K562 (cell line): ENCODE measurements at regions not wholly inside any gene's neighbourhood (a gene's known extent, or its start where the extent isn't known, plus 50 kb on each side); places are given as distances from the start of the nearest gene placed in this dataset.

Experiments
- ATAC-seq: fragments of 200-7000 bp; cut with Tn5 transposase; 3 replicates; pipeline ENCODE4 v1.9.1; 2020; ENCODE audit warnings: moderate library complexity
- BruUV-seq: library from RNA; stranded (reverse); fragments of 400-500 nt; replicated peaks from 2 replicates; lab custom pipeline; 2021; lab: Mats Ljungman, UMichigan
- CTCF ChIA-PET: fragments of 300-600 bp; formaldehyde crosslinking; extraction: SDS; loops from one replicate; lab custom pipeline; 2021; ENCODE audit warnings: low intra/inter-chr PET ratio; lab: Yijun Ruan, JAX
- POLR2A ChIA-PET: fragments of 300-600, 350-650 bp; sonication (Branson Sonifier 250); formaldehyde crosslinking; extraction: SDS; loops from one replicate; lab custom pipeline; 2021; ENCODE audit warnings: antibody characterized with exemption, inconsistent platforms; lab: Yijun Ruan, JAX
- DNase-seq, 4 experiments: peaks; one replicate each; pipeline versions ENCODE4 v3.0.0 to v3.0.0-alpha.2; 2011 to 2018; ENCODE audit warnings: low spot score in 3 of 4, mixed read lengths in 3 of 4; ENCODE audit errors: extremely low read depth in 1 of 4
- FAIRE-seq: peaks from 2 replicates; lab custom pipeline; 2011; peaks lifted over from hg19 to GRCh38; lab: Jason Lieb, UNC
- H2AFZ ChIP-seq: 2 replicates; pipeline ENCODE4 v1.6.0; 2011; ENCODE audit warnings: low read depth, low read length, control low read depth, inconsistent platforms
- H3K27ac ChIP-seq: fragments of 200-600 bp; 3 replicates; pipeline ENCODE4 v1.8.0; 2011; ENCODE audit warnings: low read depth, mild to moderate bottlenecking, control low read depth, inconsistent platforms, low read length, moderate library complexity, mixed read lengths; ENCODE audit errors: extremely low read depth
- H3K27me3 ChIP-seq, 2 experiments: fragments of 300-600 bp in 1 of 2; 2 replicates in 1 of 2; 3 replicates in 1 of 2; pipeline versions ENCODE4 v1.6.0 to v1.8.0; 2011; ENCODE audit warnings: inconsistent platforms in 2 of 2, low read length in 2 of 2, mild to moderate bottlenecking in 1 of 2, mixed read lengths in 1 of 2, moderate library complexity in 1 of 2; ENCODE audit not compliant: control insufficient read depth in 2 of 2, insufficient read depth in 2 of 2
- H3K36me3 ChIP-seq: fragments of 300-600 bp; 3 replicates; pipeline ENCODE4 v1.8.0; 2011; ENCODE audit warnings: mild to moderate bottlenecking, low read length, inconsistent platforms; ENCODE audit not compliant: control insufficient read depth, insufficient read depth
- H3K4me1 ChIP-seq, 2 experiments: fragments of 200-600 bp in 1 of 2; replicated peaks in 1 of 2; 2 replicates in 1 of 2; 3 replicates in 1 of 2; pipeline versions ENCODE4 v1.5.1 to v1.8.0; 2011; ENCODE audit warnings: inconsistent platforms in 2 of 2, low read length in 2 of 2, mild to moderate bottlenecking in 1 of 2, mixed read lengths in 1 of 2, moderate library complexity in 1 of 2; ENCODE audit not compliant: control insufficient read depth in 2 of 2, insufficient read depth in 2 of 2
- H3K4me2 ChIP-seq: 2 replicates; pipeline ENCODE4 v1.6.1; 2011; ENCODE audit warnings: low read length, control low read depth, inconsistent platforms, mixed read lengths; ENCODE audit not compliant: insufficient read depth
- H3K4me3 ChIP-seq: fragments of 200-600 bp; sonication (generic), shearing (Covaris generic); 2 replicates; pipeline ENCODE4 v1.5.1; 2016; ENCODE audit warnings: control low read depth, inconsistent platforms
- H3K79me2 ChIP-seq: fragments of 200-600 bp; 3 replicates; pipeline ENCODE4 v1.8.0; 2011; ENCODE audit warnings: low read length, inconsistent platforms; ENCODE audit not compliant: control insufficient read depth, insufficient read depth
- H3K9ac ChIP-seq, 2 experiments: 2 replicates each; pipeline versions ENCODE4 v1.6.0 to v1.6.1; 2011; ENCODE audit warnings: low read depth in 2 of 2, low read length in 2 of 2, control low read depth in 1 of 2, inconsistent platforms in 1 of 2, mild to moderate bottlenecking in 1 of 2, mixed read lengths in 1 of 2; ENCODE audit not compliant: insufficient read depth in 1 of 2
- H3K9me1 ChIP-seq: one replicate; pipeline ENCODE4 v1.6.0; 2011; ENCODE audit warnings: inconsistent platforms, mild to moderate bottlenecking, low read length, moderate library complexity; ENCODE audit not compliant: control insufficient read depth, insufficient read depth
- H3K9me3 ChIP-seq: replicated peaks from 2 replicates; pipeline ENCODE4 v1.5.1; 2011; ENCODE audit warnings: low read depth, low read length, inconsistent platforms; ENCODE audit not compliant: control insufficient read depth, insufficient read depth
- H4K20me1 ChIP-seq: replicated peaks from 2 replicates; pipeline ENCODE4 v1.6.1; 2011; ENCODE audit warnings: low read length, inconsistent platforms, mixed read lengths; ENCODE audit not compliant: control insufficient read depth, insufficient read depth
- BRCA1 ChIP-seq, 2 experiments: fragments of 450-650 bp in 1 of 2; sonication (generic) in 1 of 2; formaldehyde crosslinking in 1 of 2; IDR thresholded peaks; 2 replicates each; pipeline versions ENCODE4 v1.5.0 to v1.6.1; 2017 to 2020; ENCODE audit warnings: mild to moderate bottlenecking in 1 of 2, missing genetic modification reagents in 1 of 2
- FOXK1 ChIP-seq: sonication (generic); formaldehyde crosslinking; IDR thresholded peaks from 2 replicates; pipeline ENCODE4 v1.8.0; 2022; ENCODE audit warnings: missing genetic modification reagents, mild to moderate bottlenecking, borderline replicate concordance
- GTF2A2 ChIP-seq: IDR thresholded peaks from 2 replicates; pipeline ENCODE4 v1.6.1; 2016; ENCODE audit warnings: mild to moderate bottlenecking, missing genetic modification characterization, missing compliant biosample characterization
- NRF1 ChIP-seq, 2 experiments: fragments of 450-650 bp; IDR thresholded peaks in 1 of 2; conservative IDR thresholded peaks in 1 of 2; 2 replicates each; pipeline ENCODE4 v1.6.1; 2014; ENCODE audit warnings: mild to moderate bottlenecking in 2 of 2
- RBBP5 ChIP-seq: fragments of 200-600 bp; sonication (generic); IDR thresholded peaks from 2 replicates; pipeline ENCODE4 v1.6.1; 2012; ENCODE audit warnings: borderline replicate concordance, mild to moderate bottlenecking, low read length, control low read depth, inconsistent platforms; ENCODE audit not compliant: insufficient read depth, poor library complexity, severe bottlenecking
- ZBED1 ChIP-seq: IDR thresholded peaks from 2 replicates; pipeline ENCODE4 v1.6.1; 2014
- ZNF212 ChIP-seq: fragments of 450-650 bp; formaldehyde crosslinking; IDR thresholded peaks from 2 replicates; pipeline ENCODE4 v1.4.0; 2020; ENCODE audit warnings: mild to moderate bottlenecking
- WGBS: fragments of 100-300 bp; shearing (Covaris generic); methylation state at CpG from one replicate; pipeline ENCODE4 v1.1.6; 2016; ENCODE audit warnings: low coverage, mixed read lengths; ENCODE audit not compliant: insufficient coverage; ENCODE audit errors: missing lambda C conversion rate; 5-methylcytosine and 5-hydroxymethylcytosine counted together
- in situ Hi-C: fragments of 300-500 bp; cut with MboI; formaldehyde crosslinking; loops from 4 replicates; pipeline ENCODE4 v1.15.0; 2018; ENCODE audit warnings: inconsistent platforms, mixed read lengths
- intact Hi-C: fragments of 100-400 bp; cut with micrococcal nuclease; formaldehyde crosslinking; loops from 2 replicates; pipeline ENCODE4 v1.14.2; 2022
- TF ChIP-seq, protein P1 (sequence below): fragments of 250-450 bp; sonication (Bioruptor Pico); IDR thresholded peaks from 2 replicates; pipeline ENCODE4 v1.5.0; 2020; ENCODE audit warnings: mild to moderate bottlenecking, borderline replicate concordance
- TF ChIP-seq, protein P2 (sequence below): sonication (generic); formaldehyde crosslinking; IDR thresholded peaks from 2 replicates; pipeline ENCODE4 v1.8.0; 2022; ENCODE audit warnings: missing genetic modification reagents, mild to moderate bottlenecking, borderline replicate concordance

GRCh38 chr6:155830531-155830930, 374.9 kb upstream of the NOX3 start (continued):
- no peak for TF ChIP-seq RBBP5

DNA sequence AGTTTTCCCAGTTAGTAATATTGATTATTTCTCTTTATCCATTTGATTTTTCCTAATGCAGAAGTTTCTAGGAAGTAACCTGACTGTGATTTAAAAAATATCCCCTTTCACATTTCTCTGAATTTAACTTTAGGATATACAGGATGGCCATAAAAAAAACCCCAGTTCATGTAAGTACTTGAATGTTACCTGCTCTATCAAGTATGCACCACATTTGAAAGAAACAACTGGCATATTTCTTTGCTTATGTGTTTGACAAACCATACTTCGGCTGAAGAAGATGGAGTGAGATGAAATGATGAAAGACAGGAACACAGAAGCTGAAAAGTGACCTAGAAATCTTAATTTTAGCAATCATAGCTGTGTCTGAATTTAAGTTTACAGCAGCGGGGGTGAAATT, 374.0 kb upstream of the NOX3 start:
- Histone ChIP-seq H3K27me3 (no peaks in the 10 kb centered on the region), H2AFZ (no peak overlapping the region), H3K4me1 (no peaks in the 10 kb centered on the region), H3K4me2 (no peak overlapping the region), H3K9me1 (no peaks in the 10 kb centered on the region), H3K27ac (no peak overlapping the region), H3K79me2 (no peaks in the 10 kb centered on the region), H3K9ac (no peak overlapping the region), H4K20me1 (no peaks in the 10 kb centered on the region), H3K4me3 (no peak overlapping the region), H3K36me3 (no peaks in the 10 kb centered on the region), H3K9me3 (no peaks in the 10 kb centered on the region)
- 0% methylated on average over 2 of the region's 2 CpGs for WGBS
- POLR2A ChIA-PET = no interaction called here
- in situ Hi-C loops (no loop called here), intact Hi-C loops (no loop called here)
- ATAC-seq (no peak), DNase-seq (no peak), FAIRE-seq (no peak)
- TF ChIP-seq ZBED1 (no peak), ZNF212 (CRISPR knock-in tag) (no peak)
- CTCF ChIA-PET = no interaction called here
- no TSS peak for BruUV-seq

DNA sequence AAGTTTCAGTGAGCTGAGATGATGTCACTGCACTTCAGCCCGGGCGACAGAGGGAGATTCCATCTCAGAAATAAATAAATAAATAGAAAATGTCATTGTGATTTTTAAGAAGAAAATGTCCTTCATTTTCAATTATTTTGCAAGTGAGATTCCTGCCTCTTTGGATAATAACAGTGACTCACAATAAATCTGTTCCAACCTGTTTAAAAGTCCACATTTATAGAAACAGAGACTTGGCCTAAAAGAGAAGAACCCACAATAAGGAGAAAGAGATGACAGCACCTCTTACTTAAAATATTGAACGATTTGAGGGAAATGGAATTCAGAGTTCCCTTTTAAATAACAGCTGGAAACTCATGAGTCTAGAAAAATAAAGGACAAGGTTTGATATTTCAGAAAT, 373.4 kb upstream of the NOX3 start:
- CTCF ChIA-PET = no interaction called here
- H4K20me1 ChIP-seq = no peaks in the 10 kb centered on the region
- H3K36me3 ChIP-seq = no peaks in the 10 kb centered on the region
- H3K9me1 ChIP-seq = no peaks in the 10 kb centered on the region
- no peak overlapping the region for H3K4me2 ChIP-seq
- no peak overlapping the region for H2AFZ ChIP-seq
- DNase-seq = no peak
- H3K9me3 ChIP-seq = no peaks in the 10 kb centered on the region
- ATAC-seq = no peak
- no peak overlapping the region for H3K9ac ChIP-seq
- no TSS peak for BruUV-seq
- H3K27me3 ChIP-seq = no peaks in the 10 kb centered on the region
- POLR2A ChIA-PET = no interaction called here
- intact Hi-C loops = no loop called here
- H3K4me1 ChIP-seq = no peaks in the 10 kb centered on the region
- no peaks in the 10 kb centered on the region for H3K79me2 ChIP-seq
- no peak overlapping the region for H3K27ac ChIP-seq
- WGBS = 2% methylated on average over 3 of the region's 3 CpGs
- in situ Hi-C loops = no loop called here
- FAIRE-seq = no peak
- H3K4me3 ChIP-seq = no peak overlapping the region
- TF ChIP-seq, protein P1, sequence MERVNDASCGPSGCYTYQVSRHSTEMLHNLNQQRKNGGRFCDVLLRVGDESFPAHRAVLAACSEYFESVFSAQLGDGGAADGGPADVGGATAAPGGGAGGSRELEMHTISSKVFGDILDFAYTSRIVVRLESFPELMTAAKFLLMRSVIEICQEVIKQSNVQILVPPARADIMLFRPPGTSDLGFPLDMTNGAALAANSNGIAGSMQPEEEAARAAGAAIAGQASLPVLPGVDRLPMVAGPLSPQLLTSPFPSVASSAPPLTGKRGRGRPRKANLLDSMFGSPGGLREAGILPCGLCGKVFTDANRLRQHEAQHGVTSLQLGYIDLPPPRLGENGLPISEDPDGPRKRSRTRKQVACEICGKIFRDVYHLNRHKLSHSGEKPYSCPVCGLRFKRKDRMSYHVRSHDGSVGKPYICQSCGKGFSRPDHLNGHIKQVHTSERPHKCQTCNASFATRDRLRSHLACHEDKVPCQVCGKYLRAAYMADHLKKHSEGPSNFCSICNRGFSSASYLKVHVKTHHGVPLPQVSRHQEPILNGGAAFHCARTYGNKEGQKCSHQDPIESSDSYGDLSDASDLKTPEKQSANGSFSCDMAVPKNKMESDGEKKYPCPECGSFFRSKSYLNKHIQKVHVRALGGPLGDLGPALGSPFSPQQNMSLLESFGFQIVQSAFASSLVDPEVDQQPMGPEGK = no peak
- TF ChIP-seq GTF2A2 (tag) = no peak
- TF ChIP-seq, protein P2, sequence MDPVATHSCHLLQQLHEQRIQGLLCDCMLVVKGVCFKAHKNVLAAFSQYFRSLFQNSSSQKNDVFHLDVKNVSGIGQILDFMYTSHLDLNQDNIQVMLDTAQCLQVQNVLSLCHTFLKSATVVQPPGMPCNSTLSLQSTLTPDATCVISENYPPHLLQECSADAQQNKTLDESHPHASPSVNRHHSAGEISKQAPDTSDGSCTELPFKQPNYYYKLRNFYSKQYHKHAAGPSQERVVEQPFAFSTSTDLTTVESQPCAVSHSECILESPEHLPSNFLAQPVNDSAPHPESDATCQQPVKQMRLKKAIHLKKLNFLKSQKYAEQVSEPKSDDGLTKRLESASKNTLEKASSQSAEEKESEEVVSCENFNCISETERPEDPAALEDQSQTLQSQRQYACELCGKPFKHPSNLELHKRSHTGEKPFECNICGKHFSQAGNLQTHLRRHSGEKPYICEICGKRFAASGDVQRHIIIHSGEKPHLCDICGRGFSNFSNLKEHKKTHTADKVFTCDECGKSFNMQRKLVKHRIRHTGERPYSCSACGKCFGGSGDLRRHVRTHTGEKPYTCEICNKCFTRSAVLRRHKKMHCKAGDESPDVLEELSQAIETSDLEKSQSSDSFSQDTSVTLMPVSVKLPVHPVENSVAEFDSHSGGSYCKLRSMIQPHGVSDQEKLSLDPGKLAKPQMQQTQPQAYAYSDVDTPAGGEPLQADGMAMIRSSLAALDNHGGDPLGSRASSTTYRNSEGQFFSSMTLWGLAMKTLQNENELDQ (CRISPR knock-in tag) = no peak
- no peak for TF ChIP-seq BRCA1 (IDR thresholded peaks at IDR 0.05)
- TF ChIP-seq BRCA1 (CRISPR knock-in tag; IDR thresholded peaks at IDR 0.05) = no peak
- no peak for TF ChIP-seq NRF1 (conservative IDR thresholded peaks at IDR 0.05 in 1 of 2, IDR thresholded peaks at IDR 0.05 in 1 of 2)
- TF ChIP-seq FOXK1 (CRISPR knock-in tag) = no peak
